CD4-positive, CD25-positive, alpha-beta regulatory T cell (primary cell): ENCODE measurements at regions not wholly inside any gene's neighbourhood (a gene's known extent, or its start where the extent isn't known, plus 50 kb on each side); places are given as distances from the start of the nearest gene placed in this dataset.

Source experiments
- ATAC-seq, 2 donors: fragments of 150-1000 bp; cut with Tn5 transposase; one replicate each; pipeline ENCODE4 v1.10.0; 2021; ENCODE audit warnings: low read depth in 2 of 2, moderate number of reproducible peaks in 2 of 2, moderate library complexity in 1 of 2
- DNase-seq, 3 donors: peaks; one replicate each; pipeline versions ENCODE4 v3.0.0 to v3.0.0-alpha.2; 2012 to 2022; ENCODE audit warnings: mixed read lengths in 1 of 3
- H3K27ac ChIP-seq: one replicate; pipeline ENCODE4 v1.7.0; 2013; ENCODE audit warnings: mild to moderate bottlenecking, low read length; ENCODE audit not compliant: insufficient read depth, poor library complexity, severe bottlenecking
- H3K27me3 ChIP-seq: one replicate; pipeline ENCODE4 v1.7.0; 2013; ENCODE audit warnings: low read length; ENCODE audit not compliant: control insufficient read depth, insufficient read depth
- H3K36me3 ChIP-seq: one replicate; pipeline ENCODE4 v1.7.0; 2013; ENCODE audit warnings: mild to moderate bottlenecking, low read length, moderate library complexity; ENCODE audit not compliant: control insufficient read depth, insufficient read depth
- H3K4me1 ChIP-seq: 2 replicates; pipeline ENCODE4 v1.7.0; 2013; ENCODE audit warnings: mild to moderate bottlenecking, low read length; ENCODE audit not compliant: insufficient read depth, control insufficient read depth, poor library complexity, severe bottlenecking
- H3K4me3 ChIP-seq: one replicate; pipeline ENCODE4 v1.7.0; 2013; ENCODE audit warnings: low read depth, mild to moderate bottlenecking, low read length, moderate library complexity
- H3K9me3 ChIP-seq, 2 experiments: 1 replicate in 1 of 2; 2 replicates in 1 of 2; pipeline ENCODE4 v1.7.0; 2013; ENCODE audit warnings: low read length in 2 of 2, mild to moderate bottlenecking in 1 of 2, moderate library complexity in 1 of 2; ENCODE audit not compliant: control insufficient read depth in 2 of 2
- H3K27ac Mint-ChIP-seq, 3 donors: one replicate each; pipeline ENCODE4 v1.8.0; 2020 to 2022; ENCODE audit warnings: mild to moderate bottlenecking in 3 of 3, mixed read lengths in 3 of 3, moderate library complexity in 2 of 3
- H3K27me3 Mint-ChIP-seq: one replicate; pipeline ENCODE4 v1.8.0; 2022; ENCODE audit warnings: mild to moderate bottlenecking, mixed read lengths
- H3K36me3 Mint-ChIP-seq: one replicate; pipeline ENCODE4 v1.8.0; 2020; ENCODE audit warnings: mixed read lengths
- H3K4me1 Mint-ChIP-seq, 4 donors: one replicate each; pipeline ENCODE4 v1.8.0; 2020 to 2022; ENCODE audit warnings: mixed read lengths in 4 of 4, mild to moderate bottlenecking in 1 of 4
- H3K4me3 Mint-ChIP-seq, 4 donors: one replicate each; pipeline ENCODE4 v1.8.0; 2020 to 2022; ENCODE audit warnings: mild to moderate bottlenecking in 4 of 4, mixed read lengths in 4 of 4, moderate library complexity in 3 of 4
- H3K9me3 Mint-ChIP-seq, 7 donors: one replicate each; pipeline ENCODE4 v1.8.0; 2020 to 2022; ENCODE audit warnings: mixed read lengths in 7 of 7, mild to moderate bottlenecking in 3 of 7, moderate library complexity in 2 of 7

- Histone ChIP-seq H3K27me3 (no peaks in the 10 kb centered on the region), H3K4me1 (no peaks in the 10 kb centered on the region), H3K27ac (no peak overlapping the region), H3K36me3 (no peaks in the 10 kb centered on the region), H3K4me3 (no peak overlapping the region), H3K9me3 (no peaks in the 10 kb centered on the region)
- Mint-ChIP-seq H3K27me3 (no peaks in the 10 kb centered on the region), H3K4me3 (no peak overlapping the region), H3K36me3 (no peaks in the 10 kb centered on the region), H3K9me3 (peaks cover 0 to 6% (median 3%) of the 10 kb centered on the region in 7 donors), H3K4me1 (no peaks in the 10 kb centered on the region), H3K27ac (no peak overlapping the region)
- ATAC-seq = no peak
- DNase-seq = no peak
Observed at GRCh38 chr18:71471963-71472725, 1072.0 kb downstream of the CBLN2 start.

DNA sequence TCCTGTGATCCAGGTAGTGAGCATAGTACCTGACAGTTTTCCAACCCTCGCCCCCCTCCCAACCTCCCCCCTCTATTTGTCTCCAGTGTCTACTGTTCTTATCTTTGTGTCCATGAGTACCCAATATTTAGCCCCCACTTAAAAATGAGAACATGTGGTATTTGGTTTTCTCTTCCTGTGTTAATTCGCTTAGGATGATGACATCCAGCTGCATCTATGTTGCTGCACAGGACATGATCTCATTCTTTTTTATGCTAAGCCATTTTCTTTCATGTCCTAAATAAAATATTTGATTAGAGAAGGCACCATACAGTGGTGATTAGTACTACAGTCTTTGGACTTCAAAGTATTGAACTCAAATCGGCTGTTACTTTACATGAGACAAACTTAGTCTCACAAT lies 1087.9 kb downstream of the CBLN2 start:
- Histone ChIP-seq H3K4me1 (no peaks in the 10 kb centered on the region), H3K4me3 (no peak overlapping the region), H3K27me3 (no peaks in the 10 kb centered on the region), H3K27ac (no peak overlapping the region), H3K36me3 (no peaks in the 10 kb centered on the region), H3K9me3 (no peaks in the 10 kb centered on the region)
- Mint-ChIP-seq H3K27me3 (no peaks in the 10 kb centered on the region), H3K4me3 (no peak overlapping the region), H3K27ac (no peak overlapping the region), H3K36me3 (no peaks in the 10 kb centered on the region), H3K4me1 (no peaks in the 10 kb centered on the region), H3K9me3 (peaks cover 0 to 2% (median 0%) of the 10 kb centered on the region in 7 donors)
- ATAC-seq (no peak), DNase-seq (no peak)

DNA sequence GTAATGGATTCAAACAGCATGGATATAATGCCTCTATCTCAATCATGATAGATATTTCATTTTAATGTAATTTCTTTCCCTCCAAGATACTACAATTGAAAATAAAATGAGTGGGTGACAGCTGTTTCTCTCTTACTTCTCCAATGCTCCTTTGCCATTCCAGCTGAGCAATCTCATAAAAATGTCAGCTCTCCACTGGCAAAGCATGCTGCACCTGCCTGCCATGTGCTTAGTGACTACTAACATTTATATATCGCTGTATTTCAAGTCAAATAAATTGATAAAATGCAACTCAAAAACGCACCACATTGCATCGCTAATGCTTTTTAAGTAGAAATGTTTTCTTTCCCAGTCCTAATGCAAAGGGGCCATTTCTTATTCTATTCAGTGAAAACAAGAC lies 1093.9 kb downstream of the CBLN2 start:
- Mint-ChIP-seq H3K9me3 (peaks cover 0 to 4% (median 2%) of the 10 kb centered on the region in 7 donors), H3K4me3 (no peak overlapping the region)

DNA sequence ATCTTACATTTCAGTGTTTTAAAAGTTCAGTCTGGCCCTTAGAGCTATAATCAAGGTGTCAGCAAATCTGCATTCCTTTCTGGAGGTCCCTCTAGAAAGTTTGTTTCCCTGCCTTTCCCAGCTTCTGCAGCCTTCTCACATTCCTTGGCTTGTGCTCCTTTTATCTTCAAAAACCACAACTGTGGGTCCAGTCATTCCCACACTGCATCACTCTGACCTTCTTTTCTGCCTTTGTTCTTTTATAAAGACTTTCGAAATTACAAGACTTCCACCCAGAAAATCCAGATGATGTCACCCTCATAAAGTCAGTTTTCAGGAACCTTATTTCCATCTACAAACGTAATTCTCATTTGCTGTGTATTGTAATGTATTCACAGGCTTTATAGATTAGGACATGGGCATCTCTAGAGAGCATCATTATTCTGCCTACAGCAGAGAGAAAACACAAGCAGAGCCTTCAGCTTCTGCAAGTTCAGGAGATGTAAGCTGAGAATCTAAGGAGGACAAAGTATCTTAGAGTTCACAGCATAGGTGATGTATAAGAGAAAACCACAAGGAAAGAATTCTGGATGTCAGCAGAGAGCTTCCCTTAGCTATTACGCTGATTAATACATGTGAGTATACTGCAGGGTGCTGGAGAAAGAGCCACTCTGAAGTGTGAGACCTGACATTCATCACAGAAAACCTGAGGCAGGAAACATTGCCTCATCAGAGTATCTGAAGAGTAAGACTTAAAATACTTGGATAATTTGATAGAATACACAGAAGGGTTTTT lies 1100.2 kb downstream of the CBLN2 start:
- Histone ChIP-seq H3K36me3 (no peaks in the 10 kb centered on the region), H3K27me3 (no peaks in the 10 kb centered on the region), H3K27ac (no peak overlapping the region), H3K9me3 (no peaks in the 10 kb centered on the region), H3K4me3 (no peak overlapping the region), H3K4me1 (no peaks in the 10 kb centered on the region)
- DNase-seq (no peak), ATAC-seq (no peak)
- peaks cover 0 to 4% (median 0%) of the 10 kb centered on the region in 4 donors for H3K4me1 Mint-ChIP-seq
- H3K9me3 Mint-ChIP-seq = peaks cover 0 to 6% (median 4%) of the 10 kb centered on the region in 7 donors
- no peak overlapping the region for H3K4me3 Mint-ChIP-seq
- no peaks in the 10 kb centered on the region for H3K27me3 Mint-ChIP-seq
- peak overlapping the region in 1 of 3 donors; percentile 16 for H3K27ac Mint-ChIP-seq
- H3K36me3 Mint-ChIP-seq = no peaks in the 10 kb centered on the region

More for the DNA sequence above, 1093.9 kb downstream of the CBLN2 start:
- Histone ChIP-seq H3K9me3 (no peaks in the 10 kb centered on the region), H3K27me3 (no peaks in the 10 kb centered on the region), H3K27ac (no peak overlapping the region), H3K36me3 (no peaks in the 10 kb centered on the region), H3K4me3 (no peak overlapping the region), H3K4me1 (no peaks in the 10 kb centered on the region)
- no peak for DNase-seq
- H3K4me1 Mint-ChIP-seq = no peaks in the 10 kb centered on the region
- H3K27me3 Mint-ChIP-seq = no peaks in the 10 kb centered on the region
- H3K27ac Mint-ChIP-seq = no peak overlapping the region
- no peak for ATAC-seq
- H3K36me3 Mint-ChIP-seq = no peaks in the 10 kb centered on the region

DNA sequence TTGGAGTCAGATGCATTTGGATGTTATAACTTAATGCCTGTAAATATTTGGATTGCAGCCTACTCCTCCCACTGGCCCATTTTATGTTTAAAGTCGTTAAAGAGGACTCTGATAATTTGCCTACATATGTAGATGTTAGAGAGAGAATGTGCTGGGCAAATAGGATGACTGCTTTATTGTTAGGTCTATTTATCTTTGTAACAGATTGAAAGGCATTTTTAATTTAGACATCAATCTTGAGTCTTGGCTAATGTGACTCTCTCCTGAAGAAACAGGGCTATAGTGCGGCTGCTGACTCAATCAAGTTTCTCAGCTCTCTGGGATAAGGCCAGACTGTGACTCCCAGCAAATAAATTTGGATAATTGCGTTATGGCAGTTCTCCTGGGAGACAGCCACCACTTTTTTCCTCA lies 1101.4 kb downstream of the CBLN2 start:
- Histone ChIP-seq H3K9me3 (no peaks in the 10 kb centered on the region), H3K27ac (no peak overlapping the region), H3K4me1 (no peaks in the 10 kb centered on the region), H3K27me3 (no peaks in the 10 kb centered on the region), H3K4me3 (no peak overlapping the region), H3K36me3 (no peaks in the 10 kb centered on the region)
- H3K27ac Mint-ChIP-seq = no peak overlapping the region
- H3K27me3 Mint-ChIP-seq = no peaks in the 10 kb centered on the region
- peaks cover 0 to 4% (median 0%) of the 10 kb centered on the region in 4 donors for H3K4me1 Mint-ChIP-seq
- peaks cover 0 to 6% (median 4%) of the 10 kb centered on the region in 7 donors for H3K9me3 Mint-ChIP-seq
- ATAC-seq (no peak), DNase-seq (no peak)
- H3K4me3 Mint-ChIP-seq = no peak overlapping the region
- no peaks in the 10 kb centered on the region for H3K36me3 Mint-ChIP-seq

GRCh38 chr18:71441156-71441555 lies 1103.0 kb downstream of the CBLN2 start:
- peaks cover 0 to 7% (median 2%) of the 10 kb centered on the region in 7 donors for H3K9me3 Mint-ChIP-seq
- Histone ChIP-seq H3K27me3 (no peaks in the 10 kb centered on the region), H3K9me3 (no peaks in the 10 kb centered on the region), H3K36me3 (no peaks in the 10 kb centered on the region), H3K27ac (no peak overlapping the region), H3K4me3 (no peak overlapping the region), H3K4me1 (no peaks in the 10 kb centered on the region)
- no peak for ATAC-seq
- H3K4me1 Mint-ChIP-seq = peaks cover 0 to 4% (median 0%) of the 10 kb centered on the region in 4 donors
- no peak for DNase-seq
- no peak overlapping the region for H3K27ac Mint-ChIP-seq
- H3K27me3 Mint-ChIP-seq = no peaks in the 10 kb centered on the region
- H3K4me3 Mint-ChIP-seq = no peak overlapping the region
- H3K36me3 Mint-ChIP-seq = no peaks in the 10 kb centered on the region

DNA sequence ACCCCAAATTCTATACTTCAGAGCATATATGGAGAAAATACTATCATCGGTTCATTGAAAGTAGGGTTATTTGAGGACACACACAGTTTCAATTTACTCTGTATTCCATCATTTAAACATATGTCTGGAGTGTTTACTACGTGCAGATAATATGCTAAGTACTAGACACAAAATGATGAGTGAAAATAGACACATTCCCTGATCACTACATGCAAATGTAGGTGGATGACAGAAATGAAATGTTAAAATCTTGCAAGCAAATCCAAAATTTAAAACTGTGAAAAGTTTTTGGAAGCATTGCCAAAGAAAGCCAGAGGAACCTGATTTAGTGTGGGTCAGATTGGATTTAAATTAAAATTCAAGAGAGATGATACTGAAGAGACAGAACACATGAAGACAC lies 1106.6 kb downstream of the CBLN2 start:
- Mint-ChIP-seq H3K27me3 (no peaks in the 10 kb centered on the region), H3K36me3 (no peaks in the 10 kb centered on the region), H3K27ac (no peak overlapping the region), H3K4me1 (no peaks in the 10 kb centered on the region), H3K4me3 (no peak overlapping the region), H3K9me3 (peaks cover 0 to 5% (median 0%) of the 10 kb centered on the region in 7 donors)
- Histone ChIP-seq H3K36me3 (no peaks in the 10 kb centered on the region), H3K9me3 (no peaks in the 10 kb centered on the region), H3K4me1 (no peaks in the 10 kb centered on the region), H3K27me3 (no peaks in the 10 kb centered on the region), H3K27ac (no peak overlapping the region), H3K4me3 (no peak overlapping the region)
- DNase-seq (no peak), ATAC-seq (no peak)
